HepG2 (cell line): ENCODE measurements at regions not wholly inside any gene's neighbourhood (a gene's known extent, or its start where the extent isn't known, plus 50 kb on each side); places are given as distances from the start of the nearest gene placed in this dataset.

Source experiments
- EP300 ChIP-seq, 3 experiments: sonication (generic) in 1 of 3; formaldehyde crosslinking in 1 of 3; IDR thresholded peaks; 2 replicates each; pipeline versions ENCODE4 v1.5.1 to v1.6.1; 2011 to 2020; ENCODE audit warnings: low read depth in 2 of 3, low read length in 2 of 3, borderline replicate concordance in 1 of 3, improper control_type of control experiment in 1 of 3, mild to moderate bottlenecking in 1 of 3, missing genetic modification reagents in 1 of 3, moderate library complexity in 1 of 3
- FOSL1 ChIP-seq: sonication (generic); formaldehyde crosslinking; IDR thresholded peaks from 2 replicates; pipeline ENCODE4 v1.9.0; 2021; ENCODE audit warnings: missing genetic modification reagents, borderline replicate concordance
- GATAD1 ChIP-seq: IDR thresholded peaks from 2 replicates; pipeline ENCODE4 v1.6.1; 2016; ENCODE audit warnings: missing genetic modification reagents, missing compliant biosample characterization
- HDAC6 ChIP-seq: fragments of 200-600 bp; sonication (generic); IDR thresholded peaks from 2 replicates; pipeline ENCODE4 v1.7.0; 2017; ENCODE audit warnings: mild to moderate bottlenecking, antibody characterized with exemption, low read length, low read depth
- KDM1A ChIP-seq: IDR thresholded peaks from 2 replicates; pipeline ENCODE4 v1.6.1; 2016; ENCODE audit warnings: missing compliant biosample characterization
- MTA3 ChIP-seq: sonication (generic); formaldehyde crosslinking; IDR thresholded peaks from 2 replicates; pipeline ENCODE4 v1.4.0; 2020; ENCODE audit warnings: missing genetic modification reagents
- PCBP1 ChIP-seq: fragments of 200-400 bp; formaldehyde crosslinking; IDR thresholded peaks from 2 replicates; pipeline ENCODE4 v1.6.1; 2017; ENCODE audit warnings: mild to moderate bottlenecking, low read depth, low read length, borderline replicate concordance
- RARA ChIP-seq: IDR thresholded peaks from 2 replicates; pipeline ENCODE4 v1.6.1; 2016; ENCODE audit warnings: missing genetic modification reagents, missing compliant biosample characterization
- RARG ChIP-seq: sonication (generic); formaldehyde crosslinking; IDR thresholded peaks from 2 replicates; pipeline ENCODE4 v1.4.0; 2020; ENCODE audit warnings: low read depth, mild to moderate bottlenecking, missing genetic modification reagents
- YEATS4 ChIP-seq: sonication (generic); formaldehyde crosslinking; IDR thresholded peaks from 2 replicates; pipeline ENCODE4 v1.4.0; 2020; ENCODE audit warnings: missing genetic modification reagents, borderline replicate concordance
- ZNF121 ChIP-seq: sonication (generic); formaldehyde crosslinking; IDR thresholded peaks from 2 replicates; pipeline ENCODE4 v1.5.0; 2020; ENCODE audit warnings: mild to moderate bottlenecking, missing genetic modification reagents
- ZNF431 ChIP-seq: sonication (generic); formaldehyde crosslinking; IDR thresholded peaks from 2 replicates; pipeline ENCODE4 v1.9.0; 2022; ENCODE audit warnings: missing genetic modification reagents, low read depth, mild to moderate bottlenecking, borderline replicate concordance
- TF ChIP-seq, protein P1 (sequence below): sonication (generic); formaldehyde crosslinking; IDR thresholded peaks from 2 replicates; pipeline ENCODE4 v1.8.0; 2022; ENCODE audit warnings: mild to moderate bottlenecking, missing genetic modification reagents, moderate library complexity
- TF ChIP-seq, protein P2 (sequence below): sonication (generic); formaldehyde crosslinking; IDR thresholded peaks from 2 replicates; pipeline ENCODE4 v1.5.0; 2020; ENCODE audit warnings: mild to moderate bottlenecking, missing genetic modification reagents, moderate library complexity

DNA sequence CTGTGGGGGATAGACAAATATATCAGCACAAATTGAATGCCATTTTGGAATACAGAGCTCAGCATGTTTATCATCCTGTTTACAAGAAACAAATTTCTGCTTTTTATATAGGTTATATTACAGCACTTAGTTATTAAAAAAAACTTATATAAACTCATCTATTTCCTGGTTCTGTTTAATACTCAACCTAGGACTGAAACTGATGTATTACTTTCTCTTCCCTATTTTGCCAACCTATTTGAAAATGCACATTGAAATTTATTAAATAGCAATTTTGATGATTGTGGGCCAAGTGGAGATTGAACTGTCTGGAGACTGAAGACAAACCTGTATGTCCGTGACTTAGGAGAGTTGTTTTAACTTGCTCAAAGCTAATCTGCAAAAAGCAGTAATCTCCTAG lies 288.3 kb upstream of the ANO3 start:
- no peak for TF ChIP-seq KDM1A (CRISPR knock-in tag)
- no peak for TF ChIP-seq PCBP1
- TF ChIP-seq RARG (CRISPR knock-in tag), result no peak
- TF ChIP-seq GATAD1, result no peak
- no peak for TF ChIP-seq RARA (CRISPR knock-in tag)
- TF ChIP-seq YEATS4, result no peak
- TF ChIP-seq ZNF431 (CRISPR knock-in tag), result no peak
- TF ChIP-seq MTA3, result no peak
- TF ChIP-seq HDAC6, result no peak
- TF ChIP-seq, protein P1, sequence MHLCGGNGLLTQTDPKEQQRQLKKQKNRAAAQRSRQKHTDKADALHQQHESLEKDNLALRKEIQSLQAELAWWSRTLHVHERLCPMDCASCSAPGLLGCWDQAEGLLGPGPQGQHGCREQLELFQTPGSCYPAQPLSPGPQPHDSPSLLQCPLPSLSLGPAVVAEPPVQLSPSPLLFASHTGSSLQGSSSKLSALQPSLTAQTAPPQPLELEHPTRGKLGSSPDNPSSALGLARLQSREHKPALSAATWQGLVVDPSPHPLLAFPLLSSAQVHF (CRISPR knock-in tag), result no peak
- TF ChIP-seq ZNF121 (CRISPR knock-in tag), result no peak
- TF ChIP-seq FOSL1 (CRISPR knock-in tag), result no peak
- TF ChIP-seq, protein P2, sequence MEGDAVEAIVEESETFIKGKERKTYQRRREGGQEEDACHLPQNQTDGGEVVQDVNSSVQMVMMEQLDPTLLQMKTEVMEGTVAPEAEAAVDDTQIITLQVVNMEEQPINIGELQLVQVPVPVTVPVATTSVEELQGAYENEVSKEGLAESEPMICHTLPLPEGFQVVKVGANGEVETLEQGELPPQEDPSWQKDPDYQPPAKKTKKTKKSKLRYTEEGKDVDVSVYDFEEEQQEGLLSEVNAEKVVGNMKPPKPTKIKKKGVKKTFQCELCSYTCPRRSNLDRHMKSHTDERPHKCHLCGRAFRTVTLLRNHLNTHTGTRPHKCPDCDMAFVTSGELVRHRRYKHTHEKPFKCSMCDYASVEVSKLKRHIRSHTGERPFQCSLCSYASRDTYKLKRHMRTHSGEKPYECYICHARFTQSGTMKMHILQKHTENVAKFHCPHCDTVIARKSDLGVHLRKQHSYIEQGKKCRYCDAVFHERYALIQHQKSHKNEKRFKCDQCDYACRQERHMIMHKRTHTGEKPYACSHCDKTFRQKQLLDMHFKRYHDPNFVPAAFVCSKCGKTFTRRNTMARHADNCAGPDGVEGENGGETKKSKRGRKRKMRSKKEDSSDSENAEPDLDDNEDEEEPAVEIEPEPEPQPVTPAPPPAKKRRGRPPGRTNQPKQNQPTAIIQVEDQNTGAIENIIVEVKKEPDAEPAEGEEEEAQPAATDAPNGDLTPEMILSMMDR (CRISPR knock-in tag), result no peak
- TF ChIP-seq EP300 (IDR thresholded peaks at IDR 0.05; ENCODE audit: low read depth in 2 of 2, low read length in 2 of 2), result no peak
- TF ChIP-seq EP300 (CRISPR knock-in tag; IDR thresholded peaks at IDR 0.05; ENCODE audit: borderline replicate concordance), result no peak
